ENCODE measurements at regions not wholly inside any gene's neighbourhood (a gene's known extent, or its start where the extent isn't known, plus 50 kb on each side); places are given as distances from the start of the nearest gene placed in this dataset.

DNA sequence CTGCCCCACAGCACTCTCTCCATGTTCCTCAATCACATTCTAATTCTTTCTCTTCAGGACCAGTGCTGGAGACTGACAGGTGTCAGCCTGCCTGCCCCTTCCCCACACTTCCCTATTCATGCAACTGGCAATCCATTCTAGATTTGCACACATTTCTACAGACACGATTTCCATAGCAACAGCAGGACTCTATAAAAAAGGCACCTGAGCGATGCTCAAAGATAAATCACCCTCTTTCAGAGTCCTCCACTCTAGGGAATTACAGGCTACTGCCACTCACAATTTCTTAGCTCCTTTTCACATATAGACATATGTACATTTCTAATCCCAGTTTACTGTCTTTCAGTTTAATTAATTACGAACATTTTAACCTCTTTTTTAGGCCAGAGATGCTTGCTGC is 118.1 kb upstream of the ANKRD1 start:
- no peak overlapping the region for H3K4me3 ChIP-seq (replicated peaks; ENCODE audit: insufficient read depth, low read length)
- H3K27me3 ChIP-seq (ENCODE audit: insufficient read depth, poor library complexity, severe bottlenecking): no peaks in the 10 kb centered on the region
- TF ChIP-seq POLR2AphosphoS5 (IDR thresholded peaks at IDR 0.05; ENCODE audit: low read depth): no peak
- TF ChIP-seq SPI1 (IDR thresholded peaks at IDR 0.05; ENCODE audit: borderline replicate concordance, low read depth): no peak
- TF ChIP-seq REST (IDR thresholded peaks at IDR 0.05; ENCODE audit: insufficient replicate concordance, low read depth): no peak
- TF ChIP-seq GABPA (IDR thresholded peaks at IDR 0.05; ENCODE audit: low read depth): no peak
- no peak overlapping the region for H3K27ac ChIP-seq (replicated peaks)
- DNase-seq (ENCODE audit: low read depth in 1 of 2, low spot score in 1 of 2): no peak

DNA sequence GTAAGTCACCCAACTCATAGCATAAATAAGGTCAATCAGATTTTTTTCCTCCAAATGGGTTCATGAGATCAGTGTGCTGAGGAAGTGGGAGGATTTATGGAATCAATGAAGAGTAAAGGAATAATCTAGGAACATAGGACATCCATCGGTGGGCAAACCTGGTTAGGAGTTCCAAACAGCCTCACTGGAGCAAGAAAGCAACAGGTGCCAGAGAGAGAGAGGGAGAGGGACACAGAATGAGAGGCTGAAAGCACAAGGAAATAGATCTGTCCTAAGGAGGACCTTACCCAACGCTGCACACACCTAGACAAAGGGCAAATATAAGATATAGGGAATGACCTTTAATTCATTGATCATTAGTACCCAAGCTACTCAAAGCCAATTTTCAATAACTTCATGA is 119.5 kb upstream of the ANKRD1 start:
- H3K27ac ChIP-seq (replicated peaks): no peak overlapping the region
- no peak for TF ChIP-seq CTCF (IDR thresholded peaks at IDR 0.05; ENCODE audit: insufficient read depth, low read length)
- no peak for DNase-seq (ENCODE audit: low read depth in 1 of 2, low spot score in 1 of 2)
- no peak overlapping the region for H3K4me3 ChIP-seq (replicated peaks; ENCODE audit: insufficient read depth, low read length)
- H3K27me3 ChIP-seq (ENCODE audit: insufficient read depth, poor library complexity, severe bottlenecking): no peaks in the 10 kb centered on the region

GRCh38 chr10:91042069-91042468 is 121.2 kb upstream of the ANKRD1 start:
- H3K27ac ChIP-seq (replicated peaks): no peak overlapping the region
- H3K27me3 ChIP-seq (ENCODE audit: insufficient read depth, poor library complexity, severe bottlenecking): no peaks in the 10 kb centered on the region
- no peak for DNase-seq (ENCODE audit: low read depth in 1 of 2, low spot score in 1 of 2)
- no peak overlapping the region for H3K4me3 ChIP-seq (replicated peaks; ENCODE audit: insufficient read depth, low read length)
- TF ChIP-seq SPI1 (IDR thresholded peaks at IDR 0.05; ENCODE audit: borderline replicate concordance, low read depth) (no peak), REST (IDR thresholded peaks at IDR 0.05; ENCODE audit: insufficient replicate concordance, low read depth) (no peak), GABPA (IDR thresholded peaks at IDR 0.05; ENCODE audit: low read depth) (no peak), CTCF (IDR thresholded peaks at IDR 0.05; ENCODE audit: insufficient read depth, low read length) (no peak)

DNA sequence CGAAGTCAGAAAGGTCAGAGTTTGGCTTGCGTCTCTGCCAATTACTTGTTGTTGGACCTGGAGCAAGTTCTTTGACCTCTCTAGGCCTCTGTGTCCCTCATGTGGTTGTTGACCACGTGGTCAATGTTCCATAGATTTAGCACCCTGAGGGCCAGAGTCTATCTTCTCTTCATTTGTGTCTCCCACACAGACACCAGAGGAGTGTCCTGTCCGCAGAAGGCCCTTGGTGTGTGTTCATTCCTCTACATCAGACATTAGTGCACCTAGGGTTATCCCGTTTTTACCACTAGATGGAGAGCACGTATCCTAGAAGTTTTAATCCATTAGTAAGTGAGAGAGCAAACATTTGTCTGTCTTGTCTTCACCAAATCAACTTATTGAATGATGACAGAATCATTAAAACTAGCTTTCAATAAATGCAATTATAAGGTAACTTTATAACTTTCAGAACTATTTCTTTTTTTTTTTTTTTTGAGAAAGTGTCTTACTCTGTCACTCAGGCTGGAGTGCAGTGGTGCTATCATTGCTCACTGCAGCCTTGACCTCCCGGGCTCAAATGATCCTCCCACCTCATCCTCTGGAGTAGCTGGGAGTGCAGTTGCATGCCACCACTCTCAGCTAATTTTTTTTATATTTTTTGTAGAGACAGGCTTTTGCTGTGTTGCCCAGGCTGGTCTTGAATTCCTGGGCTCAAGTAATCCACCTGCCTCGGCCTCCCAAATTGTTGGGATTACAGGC is 122.5 kb upstream of the ANKRD1 start:
- no peak for TF ChIP-seq SPI1 (IDR thresholded peaks at IDR 0.05; ENCODE audit: borderline replicate concordance, low read depth)
- TF ChIP-seq CTCF (IDR thresholded peaks at IDR 0.05; ENCODE audit: insufficient read depth, low read length): peak; percentile 4
- Histone ChIP-seq H3K27ac (replicated peaks) (no peak overlapping the region), H3K27me3 (ENCODE audit: insufficient read depth, poor library complexity, severe bottlenecking) (no peaks in the 10 kb centered on the region), H3K4me3 (replicated peaks; ENCODE audit: insufficient read depth, low read length) (no peak overlapping the region)
- DNase-seq (ENCODE audit: low read depth in 1 of 2, low spot score in 1 of 2): no peak

Data from HL-60 (cell line).